AG09319 (cell line): ENCODE measurements at regions not wholly inside any gene's neighbourhood (a gene's known extent, or its start where the extent isn't known, plus 50 kb on each side); places are given as distances from the start of the nearest gene placed in this dataset.

Experiments
- DNase-seq: peaks from one replicate; pipeline ENCODE4 v3.0.0-alpha.2; 2010; ENCODE audit warnings: low read depth; ENCODE audit errors: extremely low read depth
- CTCF ChIP-seq: IDR thresholded peaks from 2 replicates; pipeline ENCODE4 v1.5.1; 2011; ENCODE audit warnings: low read depth, mild to moderate bottlenecking, inconsistent platforms, low read length, moderate library complexity

DNA sequence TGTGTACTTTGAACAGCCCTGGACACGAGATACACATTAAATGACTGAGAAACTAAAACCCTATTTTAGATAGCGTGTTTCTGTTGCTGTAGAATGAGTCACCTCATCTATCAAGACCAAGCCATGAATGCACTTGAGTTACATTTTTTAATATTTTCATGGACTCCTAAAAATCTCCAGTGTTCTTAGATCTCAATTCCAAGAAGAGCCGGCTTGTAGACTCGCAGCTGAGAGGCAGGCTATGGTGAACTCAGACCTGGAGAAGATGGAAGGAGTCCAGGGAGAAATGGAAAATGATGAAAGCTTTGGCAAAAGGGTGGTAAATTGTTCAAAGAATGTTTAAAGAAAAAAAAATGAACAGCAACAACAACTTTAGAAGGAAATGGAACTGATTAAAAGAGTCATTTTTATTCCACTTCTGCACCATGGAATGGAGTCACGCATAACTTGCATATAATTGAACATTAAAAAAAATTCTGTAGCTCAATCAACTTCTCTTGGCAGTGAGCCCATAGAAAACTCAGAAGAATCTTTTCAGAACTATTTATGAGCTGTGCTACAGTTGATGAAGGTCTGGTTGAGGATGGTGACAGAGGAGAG, 129.8 kb downstream of the MXRA5 start:
- no peak for DNase-seq
- TF ChIP-seq CTCF, result no peak

DNA sequence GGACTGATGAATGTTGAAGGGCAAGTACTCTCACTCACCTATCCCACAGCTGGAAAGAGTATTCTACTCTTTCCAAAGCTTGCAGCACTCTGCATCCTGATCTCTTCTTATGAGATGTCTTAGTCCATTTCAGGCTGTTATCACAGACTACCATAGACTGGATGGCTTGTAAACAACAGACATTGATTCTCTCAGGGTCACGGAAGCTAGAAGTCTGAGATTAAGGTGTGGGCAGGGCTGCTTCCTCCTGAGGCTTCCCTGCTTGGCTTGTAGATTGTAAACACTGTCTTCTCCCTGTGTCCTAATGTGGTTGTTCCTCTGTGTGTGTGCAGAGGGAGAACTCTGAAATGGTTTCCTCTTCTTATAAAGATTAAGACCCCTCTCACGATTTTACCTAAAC, 131.2 kb downstream of the MXRA5 start:
- no peak for DNase-seq
- TF ChIP-seq CTCF, result no peak

- TF ChIP-seq CTCF, result no peak
- DNase-seq, result no peak
Measured at GRCh38 chrX:3206314-3206713, 140.1 kb downstream of the MXRA5 start.

- TF ChIP-seq CTCF, result no peak
- DNase-seq, result no peak
Measured at GRCh38 chrX:3204606-3205005, 141.8 kb downstream of the MXRA5 start.

DNA sequence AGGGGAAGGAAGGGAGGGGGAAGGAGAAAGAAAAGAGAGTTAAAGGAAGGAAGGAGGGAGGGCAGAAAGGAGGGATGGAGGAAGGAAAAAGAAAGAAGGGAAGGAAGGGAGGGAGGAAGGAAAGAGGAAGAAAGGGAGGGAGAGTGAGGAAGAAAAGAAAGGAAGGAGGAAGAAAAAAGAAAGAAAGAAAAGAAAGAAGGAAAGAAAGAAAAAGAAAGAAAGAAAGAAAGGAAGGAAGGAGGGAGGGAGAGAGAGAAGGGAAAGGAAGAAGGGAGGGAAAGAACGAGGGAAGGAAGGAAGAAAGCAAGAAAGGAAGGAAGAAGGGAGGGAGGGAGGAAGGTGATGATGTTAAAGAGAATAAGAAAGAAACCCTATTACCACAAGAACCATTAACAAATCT, 150.6 kb downstream of the MXRA5 start:
- DNase-seq, result no peak
- TF ChIP-seq CTCF, result no peak

DNA sequence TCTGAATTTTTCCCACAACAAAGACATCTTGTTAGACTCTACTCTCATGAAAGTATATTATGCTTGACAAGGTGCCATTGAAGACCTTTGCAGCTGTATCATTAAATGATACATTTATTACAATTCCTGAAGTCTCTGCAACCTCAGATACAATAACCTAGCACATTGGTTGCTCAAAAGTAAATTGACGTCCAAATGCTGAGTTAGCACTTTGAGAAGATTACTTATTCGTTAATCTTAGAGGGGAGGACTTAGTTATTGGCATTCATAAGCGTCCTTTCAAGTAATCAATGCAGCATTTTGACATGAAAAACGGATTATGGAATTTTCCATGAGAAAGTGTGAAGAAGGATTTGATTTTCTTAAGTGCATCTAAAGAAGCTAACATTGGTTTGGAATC, 151.6 kb downstream of the ARSF start:
- DNase-seq, result no peak
- TF ChIP-seq CTCF, result no peak

GRCh38 chrX:3191796-3192195, 150.5 kb downstream of the ARSF start:
- DNase-seq, result no peak
- TF ChIP-seq CTCF, result no peak
